ENCODE measurements at regions not wholly inside any gene's neighbourhood (a gene's known extent, or its start where the extent isn't known, plus 50 kb on each side); places are given as distances from the start of the nearest gene placed in this dataset.

DNA sequence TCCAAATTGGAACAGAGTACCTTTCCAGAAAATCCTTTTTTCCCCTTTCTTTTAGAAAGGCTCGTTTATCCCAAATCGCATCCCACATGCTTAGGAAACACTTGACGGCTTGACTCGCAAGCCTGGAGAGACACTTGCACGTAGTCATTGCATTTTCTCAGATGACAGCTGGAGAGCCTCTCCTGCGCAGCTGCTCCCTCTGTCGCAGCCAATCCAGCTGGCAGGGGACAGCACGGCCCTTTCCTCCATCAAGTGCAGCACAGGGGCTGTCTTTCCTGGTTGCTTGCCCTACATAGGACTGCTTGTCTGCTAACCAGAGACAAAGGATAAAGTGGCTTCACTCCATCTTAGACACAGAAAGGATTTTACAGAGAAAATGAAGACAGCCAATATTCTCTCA, 77.6 kb upstream of the RGS17 start:
- DNase-seq = peak; percentile 81

DNA sequence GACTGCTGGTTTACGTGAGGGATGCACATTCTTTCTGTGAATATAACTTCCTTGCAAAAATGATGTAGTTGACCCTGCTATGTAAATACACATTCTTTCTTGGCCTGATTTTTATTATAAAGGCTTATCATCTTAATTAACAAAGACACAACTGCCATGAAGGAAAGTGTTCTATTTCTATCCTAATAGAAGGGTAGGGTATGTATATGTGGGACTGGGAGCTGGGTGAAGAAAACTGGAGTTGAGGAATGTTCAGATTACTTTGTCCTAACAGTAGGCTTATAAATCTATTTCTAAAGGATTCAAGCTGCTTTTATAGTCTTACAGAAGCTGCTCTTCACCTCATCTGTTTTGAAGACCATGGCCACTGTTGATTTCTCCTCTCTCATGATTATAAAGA, 76.5 kb upstream of the RGS17 start:
- no peak for DNase-seq

DNA sequence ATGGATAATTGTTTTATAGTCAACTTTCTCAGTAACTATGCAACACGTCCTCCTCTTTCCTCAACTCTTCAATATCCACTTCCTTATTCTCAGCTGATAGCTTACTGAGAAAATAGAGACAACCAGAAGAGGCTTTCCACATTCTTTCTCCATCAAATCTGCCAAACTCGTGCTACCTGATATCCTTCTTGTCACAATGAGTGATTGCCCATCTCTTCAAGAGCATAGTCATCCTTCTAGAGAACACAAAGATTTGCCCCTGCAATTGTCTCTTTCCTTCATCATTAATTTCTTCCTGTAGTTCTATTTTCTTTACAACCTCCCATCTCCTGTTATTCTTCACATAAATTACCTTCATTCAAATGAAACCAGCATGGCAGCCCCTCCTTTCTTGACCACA, 75.9 kb upstream of the RGS17 start:
- no peak for DNase-seq

DNA sequence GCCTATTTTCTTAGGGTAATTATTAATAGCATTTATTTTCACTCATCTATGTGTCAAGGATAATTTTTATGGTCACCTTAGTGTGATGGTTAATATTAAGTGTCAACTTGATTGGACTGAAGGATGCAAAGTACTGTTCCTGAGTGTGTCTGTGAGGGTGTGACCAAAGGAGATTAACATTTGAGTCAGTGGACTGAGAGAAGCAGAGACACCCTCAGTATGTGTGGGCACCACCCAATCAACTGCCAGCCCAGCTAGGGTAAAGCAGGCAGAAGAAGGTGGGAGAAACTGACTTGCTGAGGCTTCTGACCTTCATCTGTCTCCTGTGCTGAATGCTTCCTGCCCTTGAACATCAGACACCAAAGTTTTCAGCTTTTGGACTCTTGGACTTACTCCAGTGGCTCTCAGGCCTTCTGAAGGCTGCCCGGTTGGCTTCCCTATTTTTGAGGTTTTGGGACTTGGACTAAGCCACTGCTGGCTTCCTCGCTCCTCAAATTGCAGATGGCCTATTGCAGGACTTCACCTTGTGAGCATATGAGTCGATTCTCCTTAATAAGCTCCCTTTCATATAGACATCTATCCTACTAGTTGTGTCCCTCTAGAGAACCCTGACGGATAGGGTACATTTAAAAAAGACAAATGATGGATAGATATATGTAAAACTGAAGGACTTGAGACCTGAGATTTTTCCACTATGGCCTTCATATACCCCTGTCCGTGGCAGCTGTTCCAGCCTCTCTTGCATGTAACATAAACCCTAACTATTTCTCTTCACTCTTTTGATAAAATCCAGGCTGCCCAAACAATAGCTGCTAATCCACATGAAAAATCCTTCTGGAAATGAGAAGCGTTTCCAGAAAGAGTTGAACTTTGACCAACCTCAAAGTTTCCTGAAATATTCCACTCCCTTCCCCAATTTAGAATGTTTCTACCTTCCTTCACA, 62.1 kb upstream of the RGS17 start:
- DNase-seq = no peak

DNA sequence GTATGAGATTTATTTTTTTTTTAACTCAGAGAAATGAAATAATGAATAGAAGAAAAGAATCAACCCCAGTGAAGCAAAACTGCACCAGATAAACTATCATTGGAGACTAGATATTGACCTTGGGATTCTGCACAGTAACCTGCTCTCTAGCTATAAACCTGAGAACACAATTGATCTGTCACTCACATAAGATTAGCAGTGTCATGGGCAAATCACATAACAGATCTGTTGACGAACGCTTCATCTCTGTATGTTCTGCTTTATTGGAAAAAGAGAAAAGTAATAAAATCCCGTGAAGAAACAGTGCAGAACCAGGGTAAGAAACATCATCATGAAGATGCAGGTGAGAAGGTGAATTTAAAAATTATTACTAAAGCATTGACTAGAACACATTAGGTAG, 52.8 kb upstream of the RGS17 start:
- DNase-seq = no peak
